ENCODE measurements at regions not wholly inside any gene's neighbourhood (a gene's known extent, or its start where the extent isn't known, plus 50 kb on each side); places are given as distances from the start of the nearest gene placed in this dataset.
"Not testable (repeated sequence)": the region's sequence is repeated elsewhere in the genome, so short reads cannot be mapped to it uniquely, and the experiment has no call there.

- no CpG with 5 or more reads among the region's 3 CpGs for WGBS (ENCODE audit: insufficient coverage)
- Histone ChIP-seq H3K9me3 (ENCODE audit: control insufficient read depth, insufficient read depth, low read length) (no peaks in the 10 kb centered on the region), H3K27me3 (ENCODE audit: control insufficient read depth, insufficient read depth, low read length) (no peaks in the 10 kb centered on the region), H3K27ac (ENCODE audit: low read depth, low read length) (no peak overlapping the region), H3K4me1 (ENCODE audit: control insufficient read depth, insufficient read depth, low read length) (no peaks in the 10 kb centered on the region), H3K36me3 (ENCODE audit: control insufficient read depth, insufficient read depth, low read length) (no peaks in the 10 kb centered on the region), H3K4me3 (ENCODE audit: low read depth, low read length) (no peak overlapping the region)
- no peak for DNase-seq (ENCODE audit: low read depth in 4 of 6, low spot score in 6 of 6)
Observed at GRCh38 chr7:136128050-136128449, 150.9 kb upstream of the MTPN start.

GRCh38 chr7:136123352-136123751, 146.2 kb upstream of the MTPN start:
- Histone ChIP-seq H3K27me3 (ENCODE audit: control insufficient read depth, insufficient read depth, low read length) (no peaks in the 10 kb centered on the region), H3K36me3 (ENCODE audit: control insufficient read depth, insufficient read depth, low read length) (no peaks in the 10 kb centered on the region), H3K9me3 (ENCODE audit: control insufficient read depth, insufficient read depth, low read length) (no peaks in the 10 kb centered on the region), H3K4me1 (ENCODE audit: control insufficient read depth, insufficient read depth, low read length) (no peaks in the 10 kb centered on the region), H3K27ac (ENCODE audit: low read depth, low read length) (no peak overlapping the region), H3K4me3 (ENCODE audit: low read depth, low read length) (no peak overlapping the region)
- WGBS (ENCODE audit: insufficient coverage), result 95% methylated on average over 2 of the region's 3 CpGs
- DNase-seq (ENCODE audit: low read depth in 4 of 6, low spot score in 6 of 6), result no peak

GRCh38 chr7:136122026-136122425, 144.9 kb upstream of the MTPN start:
- no peaks in the 10 kb centered on the region for H3K9me3 ChIP-seq (ENCODE audit: control insufficient read depth, insufficient read depth, low read length)
- WGBS (ENCODE audit: insufficient coverage), result no CpG with 5 or more reads among the region's 1 CpG
- no peak for DNase-seq (ENCODE audit: low read depth in 4 of 6, low spot score in 6 of 6)
- no peaks in the 10 kb centered on the region for H3K36me3 ChIP-seq (ENCODE audit: control insufficient read depth, insufficient read depth, low read length)
- no peak overlapping the region for H3K27ac ChIP-seq (ENCODE audit: low read depth, low read length)
- H3K4me1 ChIP-seq (ENCODE audit: control insufficient read depth, insufficient read depth, low read length), result no peaks in the 10 kb centered on the region
- no peaks in the 10 kb centered on the region for H3K27me3 ChIP-seq (ENCODE audit: control insufficient read depth, insufficient read depth, low read length)
- H3K4me3 ChIP-seq (ENCODE audit: low read depth, low read length), result no peak overlapping the region

- 90% methylated on average over 2 of the region's 7 CpGs for WGBS (ENCODE audit: insufficient coverage)
- no peak overlapping the region for H3K4me3 ChIP-seq (ENCODE audit: low read depth, low read length)
- H3K4me1 ChIP-seq (ENCODE audit: control insufficient read depth, insufficient read depth, low read length), result no peaks in the 10 kb centered on the region
- no peaks in the 10 kb centered on the region for H3K27me3 ChIP-seq (ENCODE audit: control insufficient read depth, insufficient read depth, low read length)
- H3K9me3 ChIP-seq (ENCODE audit: control insufficient read depth, insufficient read depth, low read length), result no peaks in the 10 kb centered on the region
- no peak overlapping the region for H3K27ac ChIP-seq (ENCODE audit: low read depth, low read length)
- no peak for DNase-seq (ENCODE audit: low read depth in 4 of 6, low spot score in 6 of 6)
- H3K36me3 ChIP-seq (ENCODE audit: control insufficient read depth, insufficient read depth, low read length), result no peaks in the 10 kb centered on the region
Observed at GRCh38 chr7:136117539-136117938, 140.4 kb upstream of the MTPN start.

- WGBS (ENCODE audit: insufficient coverage), result 94% methylated on average over 11 of the region's 11 CpGs
- Histone ChIP-seq H3K9me3 (ENCODE audit: control insufficient read depth, insufficient read depth, low read length) (no peaks in the 10 kb centered on the region), H3K4me3 (ENCODE audit: low read depth, low read length) (no peak overlapping the region), H3K27me3 (ENCODE audit: control insufficient read depth, insufficient read depth, low read length) (no peaks in the 10 kb centered on the region), H3K4me1 (ENCODE audit: control insufficient read depth, insufficient read depth, low read length) (no peaks in the 10 kb centered on the region), H3K36me3 (ENCODE audit: control insufficient read depth, insufficient read depth, low read length) (no peaks in the 10 kb centered on the region), H3K27ac (ENCODE audit: low read depth, low read length) (no peak overlapping the region)
- DNase-seq (ENCODE audit: low read depth in 4 of 6, low spot score in 6 of 6), result no peak
Observed at GRCh38 chr7:136116186-136116585, 139.0 kb upstream of the MTPN start.

GRCh38 chr7:136114966-136115762, 138.0 kb upstream of the MTPN start:
- WGBS (ENCODE audit: insufficient coverage), result 62% methylated on average over 21 of the region's 21 CpGs
- H3K9me3 ChIP-seq (ENCODE audit: control insufficient read depth, insufficient read depth, low read length), result no peaks in the 10 kb centered on the region
- no peaks in the 10 kb centered on the region for H3K4me1 ChIP-seq (ENCODE audit: control insufficient read depth, insufficient read depth, low read length)
- H3K27ac ChIP-seq (ENCODE audit: low read depth, low read length), result no peak overlapping the region
- H3K27me3 ChIP-seq (ENCODE audit: control insufficient read depth, insufficient read depth, low read length), result no peaks in the 10 kb centered on the region
- no peaks in the 10 kb centered on the region for H3K36me3 ChIP-seq (ENCODE audit: control insufficient read depth, insufficient read depth, low read length)
- H3K4me3 ChIP-seq (ENCODE audit: low read depth, low read length), result no peak overlapping the region
- DNase-seq (ENCODE audit: low read depth in 4 of 6, low spot score in 6 of 6), result peak in 1 of 6 donors; percentile 15

- not testable (repeated sequence) for H3K9me3 ChIP-seq (ENCODE audit: control insufficient read depth, insufficient read depth, low read length); H3K4me3 ChIP-seq (ENCODE audit: low read depth, low read length); DNase-seq (ENCODE audit: low read depth in 4 of 6, low spot score in 6 of 6); H3K4me1 ChIP-seq (ENCODE audit: control insufficient read depth, insufficient read depth, low read length); H3K36me3 ChIP-seq (ENCODE audit: control insufficient read depth, insufficient read depth, low read length); H3K27me3 ChIP-seq (ENCODE audit: control insufficient read depth, insufficient read depth, low read length); H3K27ac ChIP-seq (ENCODE audit: low read depth, low read length)
- 96% methylated on average over 5 of the region's 6 CpGs for WGBS (ENCODE audit: insufficient coverage)
Observed at GRCh38 chr7:136114467-136114866, 137.3 kb upstream of the MTPN start.

- H3K9me3 ChIP-seq (ENCODE audit: control insufficient read depth, insufficient read depth, low read length); H3K36me3 ChIP-seq (ENCODE audit: control insufficient read depth, insufficient read depth, low read length); H3K4me3 ChIP-seq (ENCODE audit: low read depth, low read length); H3K27ac ChIP-seq (ENCODE audit: low read depth, low read length); DNase-seq (ENCODE audit: low read depth in 4 of 6, low spot score in 6 of 6); H3K4me1 ChIP-seq (ENCODE audit: control insufficient read depth, insufficient read depth, low read length); H3K27me3 ChIP-seq (ENCODE audit: control insufficient read depth, insufficient read depth, low read length): not testable (repeated sequence)
- no CpG with 5 or more reads among the region's 1 CpG for WGBS (ENCODE audit: insufficient coverage)
Observed at GRCh38 chr7:136109037-136109436, 131.9 kb upstream of the MTPN start.

- no CpG with 5 or more reads among the region's 1 CpG for WGBS (ENCODE audit: insufficient coverage)
- Histone ChIP-seq H3K27me3 (ENCODE audit: control insufficient read depth, insufficient read depth, low read length) (no peaks in the 10 kb centered on the region), H3K36me3 (ENCODE audit: control insufficient read depth, insufficient read depth, low read length) (no peaks in the 10 kb centered on the region), H3K27ac (ENCODE audit: low read depth, low read length) (no peak overlapping the region), H3K4me1 (ENCODE audit: control insufficient read depth, insufficient read depth, low read length) (no peaks in the 10 kb centered on the region), H3K9me3 (ENCODE audit: control insufficient read depth, insufficient read depth, low read length) (no peaks in the 10 kb centered on the region), H3K4me3 (ENCODE audit: low read depth, low read length) (no peak overlapping the region)
- DNase-seq (ENCODE audit: low read depth in 4 of 6, low spot score in 6 of 6), result no peak
Observed at GRCh38 chr7:136105191-136105590, 128.0 kb upstream of the MTPN start.

GRCh38 chr7:136104269-136104603, 127.1 kb upstream of the MTPN start:
- Histone ChIP-seq H3K27ac (ENCODE audit: low read depth, low read length) (no peak overlapping the region), H3K36me3 (ENCODE audit: control insufficient read depth, insufficient read depth, low read length) (no peaks in the 10 kb centered on the region), H3K27me3 (ENCODE audit: control insufficient read depth, insufficient read depth, low read length) (no peaks in the 10 kb centered on the region), H3K4me1 (ENCODE audit: control insufficient read depth, insufficient read depth, low read length) (no peaks in the 10 kb centered on the region), H3K9me3 (ENCODE audit: control insufficient read depth, insufficient read depth, low read length) (no peaks in the 10 kb centered on the region), H3K4me3 (ENCODE audit: low read depth, low read length) (no peak overlapping the region)
- WGBS (ENCODE audit: insufficient coverage), result 74% methylated on average over 2 of the region's 2 CpGs
- DNase-seq (ENCODE audit: low read depth in 4 of 6, low spot score in 6 of 6), result no peak
